ENCODE measurements at regions not wholly inside any gene's neighbourhood (a gene's known extent, or its start where the extent isn't known, plus 50 kb on each side); places are given as distances from the start of the nearest gene placed in this dataset.
"Not testable (repeated sequence)": the region's sequence is repeated elsewhere in the genome, so short reads cannot be mapped to it uniquely, and the experiment has no call there.

GRCh38 chr13:22929381-22930126 lies 251.2 kb upstream of the SGCG start:
- no peak for DNase-seq

GRCh38 chr13:22931576-22931975 lies 249.2 kb upstream of the SGCG start:
- no peak for DNase-seq

- DNase-seq: not testable (repeated sequence)
Measured at GRCh38 chr13:22932632-22933412, 248.0 kb upstream of the SGCG start.

GRCh38 chr13:22933571-22934181 lies 247.1 kb upstream of the SGCG start:
- no peak for DNase-seq

GRCh38 chr13:22934744-22935523 lies 245.8 kb upstream of the SGCG start:
- no peak for DNase-seq

- DNase-seq: no peak
Measured at GRCh38 chr13:22936228-22936627, 244.6 kb upstream of the SGCG start.

- DNase-seq: no peak
Measured at GRCh38 chr13:22937241-22937640, 243.5 kb upstream of the SGCG start.

GRCh38 chr13:22937953-22938352 lies 242.8 kb upstream of the SGCG start:
- DNase-seq: no peak

GRCh38 chr13:22938576-22938975 lies 242.2 kb upstream of the SGCG start:
- no peak for DNase-seq

GRCh38 chr13:22939157-22939556 lies 241.6 kb upstream of the SGCG start:
- DNase-seq: no peak

GRCh38 chr13:22940090-22940710 lies 240.6 kb upstream of the SGCG start:
- no peak for DNase-seq

GRCh38 chr13:22940736-22941135 lies 240.0 kb upstream of the SGCG start:
- DNase-seq: no peak

GRCh38 chr13:22941495-22941894 lies 239.3 kb upstream of the SGCG start:
- DNase-seq: not testable (repeated sequence)

GRCh38 chr13:22942831-22943230 lies 237.9 kb upstream of the SGCG start:
- not testable (repeated sequence) for DNase-seq

- no peak for DNase-seq
Measured at GRCh38 chr13:22944378-22944777, 236.4 kb upstream of the SGCG start.

GRCh38 chr13:22945321-22946226 lies 235.2 kb upstream of the SGCG start:
- DNase-seq: no peak

- no peak for DNase-seq
Measured at GRCh38 chr13:22948421-22948820, 232.4 kb upstream of the SGCG start.

GRCh38 chr13:22952018-22952417 lies 228.8 kb upstream of the SGCG start:
- not testable (repeated sequence) for DNase-seq

- not testable (repeated sequence) for DNase-seq
Measured at GRCh38 chr13:22955147-22955546, 225.6 kb upstream of the SGCG start.

- DNase-seq: not testable (repeated sequence)
Measured at GRCh38 chr13:22956456-22957115, 224.2 kb upstream of the SGCG start.

GRCh38 chr13:22959859-22960258 lies 220.9 kb upstream of the SGCG start:
- not testable (repeated sequence) for DNase-seq
